ENCODE measurements at regions not wholly inside any gene's neighbourhood (a gene's known extent, or its start where the extent isn't known, plus 50 kb on each side); places are given as distances from the start of the nearest gene placed in this dataset.

DNA sequence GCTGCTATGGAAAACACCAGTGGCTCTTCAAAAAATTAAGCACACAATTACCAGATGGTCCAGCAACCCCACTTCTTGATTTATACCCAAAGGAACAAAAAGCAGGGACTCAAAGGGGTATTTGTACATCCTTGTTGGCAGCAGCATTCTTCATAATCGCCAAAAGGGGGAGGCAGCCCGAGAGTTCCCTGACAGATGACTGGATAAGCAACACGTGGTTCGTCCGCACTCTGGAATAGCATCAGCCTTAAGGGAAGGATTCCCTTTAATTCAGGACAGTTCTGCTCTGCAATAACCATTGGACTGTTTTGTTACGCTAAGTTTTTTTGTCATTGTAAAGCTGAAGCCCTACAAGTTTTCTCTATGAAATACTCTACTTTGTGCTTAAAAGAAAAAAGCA is 76.7 kb upstream of the TWIST2 start:
- no peaks in the 10 kb centered on the region for H3K36me3 ChIP-seq (ENCODE audit: insufficient read depth, low read length)
- H3K27me3 ChIP-seq (ENCODE audit: insufficient read depth, low read length, poor library complexity), result peaks cover 21% of the 10 kb centered on the region
- no peak for ATAC-seq (ENCODE audit: insufficient read depth, low read depth)
- no peaks in the 10 kb centered on the region for H3K4me1 ChIP-seq (ENCODE audit: insufficient read depth, low read length)
- no peak overlapping the region for H3K4me2 ChIP-seq (ENCODE audit: insufficient read depth, low read length)
- H3K9me3 ChIP-seq (ENCODE audit: insufficient read depth, low read length, severe bottlenecking), result no peaks in the 10 kb centered on the region
- DNase-seq, result no peak
- H4K20me1 ChIP-seq (ENCODE audit: insufficient read depth, low read length), result 0 out of 2 replicates have a peak, but pooled peaks cover 5% of the 10 kb centered on the region
- no peak overlapping the region for H3K9ac ChIP-seq (ENCODE audit: low read depth, low read length)
- no peaks in the 10 kb centered on the region for H3K79me2 ChIP-seq (ENCODE audit: insufficient read depth, low read length)
- H2AFZ ChIP-seq (ENCODE audit: low read depth, low read length), result no peak overlapping the region
- no peak for TF ChIP-seq EZH2 (IDR thresholded peaks at IDR 0.05; ENCODE audit: borderline replicate concordance, low read depth, low read length, severe bottlenecking)
- TF ChIP-seq, protein P1, sequence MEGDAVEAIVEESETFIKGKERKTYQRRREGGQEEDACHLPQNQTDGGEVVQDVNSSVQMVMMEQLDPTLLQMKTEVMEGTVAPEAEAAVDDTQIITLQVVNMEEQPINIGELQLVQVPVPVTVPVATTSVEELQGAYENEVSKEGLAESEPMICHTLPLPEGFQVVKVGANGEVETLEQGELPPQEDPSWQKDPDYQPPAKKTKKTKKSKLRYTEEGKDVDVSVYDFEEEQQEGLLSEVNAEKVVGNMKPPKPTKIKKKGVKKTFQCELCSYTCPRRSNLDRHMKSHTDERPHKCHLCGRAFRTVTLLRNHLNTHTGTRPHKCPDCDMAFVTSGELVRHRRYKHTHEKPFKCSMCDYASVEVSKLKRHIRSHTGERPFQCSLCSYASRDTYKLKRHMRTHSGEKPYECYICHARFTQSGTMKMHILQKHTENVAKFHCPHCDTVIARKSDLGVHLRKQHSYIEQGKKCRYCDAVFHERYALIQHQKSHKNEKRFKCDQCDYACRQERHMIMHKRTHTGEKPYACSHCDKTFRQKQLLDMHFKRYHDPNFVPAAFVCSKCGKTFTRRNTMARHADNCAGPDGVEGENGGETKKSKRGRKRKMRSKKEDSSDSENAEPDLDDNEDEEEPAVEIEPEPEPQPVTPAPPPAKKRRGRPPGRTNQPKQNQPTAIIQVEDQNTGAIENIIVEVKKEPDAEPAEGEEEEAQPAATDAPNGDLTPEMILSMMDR (IDR thresholded peaks at IDR 0.05; ENCODE audit: borderline replicate concordance, extremely low read depth, low read length, poor library complexity, severe bottlenecking), result peak; percentile 13
- H3K4me3 ChIP-seq (ENCODE audit: low read depth in 1 of 2, low read length in 2 of 2), result no peak overlapping the region
- no peak overlapping the region for H3K27ac ChIP-seq (ENCODE audit: low read length)

DNA sequence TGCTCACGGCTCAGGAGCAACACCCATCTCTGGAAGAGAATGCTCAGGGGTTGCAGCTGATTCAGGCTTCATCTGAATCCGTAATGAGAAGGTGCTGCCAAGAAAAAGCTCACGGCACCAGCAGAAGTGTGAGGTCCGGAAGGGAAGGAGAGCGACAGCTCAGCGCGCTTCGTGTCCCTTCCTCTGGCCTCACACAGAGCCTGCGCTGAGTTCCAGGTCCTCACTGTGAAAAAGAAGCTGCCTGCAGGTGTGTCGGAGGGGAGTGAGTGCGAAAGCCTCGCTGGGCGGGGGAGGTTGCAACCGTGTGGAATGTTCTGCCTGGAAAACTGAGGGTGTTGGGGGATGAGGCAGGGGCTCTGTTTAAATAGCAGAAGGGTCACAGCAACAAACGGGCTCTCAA is 76.2 kb upstream of the TWIST2 start:
- Histone ChIP-seq H3K9ac (ENCODE audit: low read depth, low read length) (no peak overlapping the region), H3K9me3 (ENCODE audit: insufficient read depth, low read length, severe bottlenecking) (no peaks in the 10 kb centered on the region), H3K36me3 (ENCODE audit: insufficient read depth, low read length) (no peaks in the 10 kb centered on the region), H4K20me1 (ENCODE audit: insufficient read depth, low read length) (0 out of 2 replicates have a peak, but pooled peaks cover 5% of the 10 kb centered on the region), H3K79me2 (ENCODE audit: insufficient read depth, low read length) (no peaks in the 10 kb centered on the region), H3K27me3 (ENCODE audit: insufficient read depth, low read length, poor library complexity) (peaks cover 21% of the 10 kb centered on the region), H2AFZ (ENCODE audit: low read depth, low read length) (no peak overlapping the region), H3K4me3 (ENCODE audit: low read depth in 1 of 2, low read length in 2 of 2) (no peak overlapping the region), H3K4me2 (ENCODE audit: insufficient read depth, low read length) (no peak overlapping the region), H3K4me1 (ENCODE audit: insufficient read depth, low read length) (no peaks in the 10 kb centered on the region), H3K27ac (ENCODE audit: low read length) (no peak overlapping the region)
- no peak for DNase-seq
- TF ChIP-seq, protein P1 (IDR thresholded peaks at IDR 0.05; ENCODE audit: borderline replicate concordance, extremely low read depth, low read length, poor library complexity, severe bottlenecking), result no peak
- no peak for TF ChIP-seq EZH2 (IDR thresholded peaks at IDR 0.05; ENCODE audit: borderline replicate concordance, low read depth, low read length, severe bottlenecking)
- ATAC-seq (ENCODE audit: insufficient read depth, low read depth), result no peak

DNA sequence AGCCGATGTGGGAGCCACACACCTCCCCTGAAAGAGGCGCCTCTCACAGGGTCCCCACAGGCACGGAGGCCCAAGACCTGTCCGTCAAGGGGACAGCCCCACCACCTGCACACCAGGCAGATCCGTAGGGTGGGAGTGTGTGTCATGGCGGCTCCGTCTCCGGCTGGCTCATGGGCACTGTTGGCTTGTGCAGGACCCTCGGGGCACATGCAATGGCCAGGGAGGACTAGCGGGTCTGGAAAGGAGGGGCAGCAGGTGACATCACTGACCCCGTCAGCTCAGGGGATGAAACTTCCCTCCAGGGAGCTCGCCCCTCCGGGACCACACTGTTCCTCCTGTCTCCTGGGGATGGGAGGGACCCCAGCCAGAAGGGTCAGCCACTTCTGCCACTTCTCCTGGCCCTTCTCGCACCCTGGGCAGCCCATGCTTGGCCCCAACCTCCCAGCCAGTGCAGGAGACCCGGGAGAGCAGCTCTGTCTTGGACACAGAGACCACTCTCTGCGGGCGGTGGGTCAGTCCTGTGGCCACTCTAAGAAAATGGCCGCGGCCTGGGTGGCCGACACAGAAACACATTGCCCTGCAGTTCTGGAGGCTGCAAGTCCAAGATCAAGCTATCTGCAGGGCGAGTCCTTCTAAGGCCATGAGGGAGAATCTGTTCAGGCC is 75.1 kb upstream of the TWIST2 start:
- Histone ChIP-seq H3K9me3 (ENCODE audit: insufficient read depth, low read length, severe bottlenecking) (no peaks in the 10 kb centered on the region), H2AFZ (ENCODE audit: low read depth, low read length) (no peak overlapping the region), H4K20me1 (ENCODE audit: insufficient read depth, low read length) (0 out of 2 replicates have a peak, but pooled peaks cover 5% of the 10 kb centered on the region), H3K36me3 (ENCODE audit: insufficient read depth, low read length) (no peaks in the 10 kb centered on the region), H3K9ac (ENCODE audit: low read depth, low read length) (no peak overlapping the region), H3K27ac (ENCODE audit: low read length) (no peak overlapping the region), H3K4me1 (ENCODE audit: insufficient read depth, low read length) (no peaks in the 10 kb centered on the region), H3K4me2 (ENCODE audit: insufficient read depth, low read length) (no peak overlapping the region), H3K27me3 (ENCODE audit: insufficient read depth, low read length, poor library complexity) (peaks cover 21% of the 10 kb centered on the region), H3K4me3 (ENCODE audit: low read depth in 1 of 2, low read length in 2 of 2) (no peak overlapping the region), H3K79me2 (ENCODE audit: insufficient read depth, low read length) (no peaks in the 10 kb centered on the region)
- ATAC-seq (ENCODE audit: insufficient read depth, low read depth) (no peak), DNase-seq (no peak)
- no peak for TF ChIP-seq EZH2 (IDR thresholded peaks at IDR 0.05; ENCODE audit: borderline replicate concordance, low read depth, low read length, severe bottlenecking)
- TF ChIP-seq, protein P1 (IDR thresholded peaks at IDR 0.05; ENCODE audit: borderline replicate concordance, extremely low read depth, low read length, poor library complexity, severe bottlenecking), result no peak

Data from DND-41 (cell line).